Activated naive CD8-positive, alpha-beta T cell treated with anti-CD3 and anti-CD28 coated beads, Interleukin-2, amount 50 U/mL, for 16 hours (primary cell): ENCODE measurements at regions not wholly inside any gene's neighbourhood (a gene's known extent, or its start where the extent isn't known, plus 50 kb on each side); places are given as distances from the start of the nearest gene placed in this dataset.
"Not testable (repeated sequence)": the region's sequence is repeated elsewhere in the genome, so short reads cannot be mapped to it uniquely, and the experiment has no call there.

ENCODE experiments used
- DNase-seq: peaks from one replicate; pipeline ENCODE4 v3.0.0-alpha.2; 2020; ENCODE audit warnings: low read depth, low spot score

DNA sequence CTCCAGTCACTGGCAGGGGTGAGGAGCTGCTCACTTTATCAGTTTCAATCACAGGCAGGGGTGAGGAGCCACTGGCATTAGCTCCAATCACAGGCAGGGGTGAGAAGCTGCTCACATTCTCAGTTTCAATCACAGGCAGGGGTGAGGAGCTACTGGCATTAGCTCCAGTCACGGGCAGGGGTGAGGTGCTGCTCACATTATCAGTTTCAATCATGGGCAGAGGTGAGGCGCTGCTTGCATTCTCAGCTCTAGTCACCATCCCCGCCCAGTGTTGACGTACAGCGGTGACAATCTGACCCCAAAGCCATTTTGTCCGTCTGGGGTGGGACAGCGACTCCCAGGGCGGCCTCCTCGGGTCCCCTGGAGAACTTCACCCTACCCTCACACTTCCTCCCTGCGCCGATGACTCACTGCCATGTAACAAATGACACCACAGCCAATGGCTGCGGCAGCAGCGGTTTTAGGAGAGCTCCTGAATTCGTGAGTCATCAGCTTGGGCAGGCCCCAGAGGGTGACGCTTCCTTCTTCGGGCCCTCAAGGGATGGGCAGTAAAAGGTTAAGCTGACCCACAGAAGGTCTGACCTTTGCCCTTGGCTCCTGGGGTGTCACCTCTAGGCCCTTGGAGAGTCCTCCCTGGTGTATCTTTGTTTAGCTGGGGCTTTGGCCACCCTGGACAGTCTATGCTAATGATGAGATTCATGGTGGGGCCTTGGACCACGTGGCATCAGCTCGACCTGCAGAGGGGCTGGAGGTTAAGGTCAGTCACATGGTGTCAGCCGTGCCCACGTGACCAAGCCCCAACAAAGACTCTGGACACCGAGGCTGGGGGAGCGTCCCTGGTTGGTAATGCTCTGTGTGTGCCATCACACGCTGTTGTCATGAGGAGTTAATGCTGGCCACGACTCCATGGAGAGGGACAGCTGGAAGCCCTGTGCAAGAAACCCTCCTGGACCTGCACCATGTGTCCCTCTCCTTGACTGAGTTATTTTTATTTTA lies 171.7 kb downstream of the C16orf95 start:
- DNase-seq, result no peak

GRCh38 chr16:87146676-87147075 lies 170.5 kb downstream of the C16orf95 start:
- no peak for DNase-seq

GRCh38 chr16:87149051-87149450 lies 168.1 kb downstream of the C16orf95 start:
- no peak for DNase-seq

DNA sequence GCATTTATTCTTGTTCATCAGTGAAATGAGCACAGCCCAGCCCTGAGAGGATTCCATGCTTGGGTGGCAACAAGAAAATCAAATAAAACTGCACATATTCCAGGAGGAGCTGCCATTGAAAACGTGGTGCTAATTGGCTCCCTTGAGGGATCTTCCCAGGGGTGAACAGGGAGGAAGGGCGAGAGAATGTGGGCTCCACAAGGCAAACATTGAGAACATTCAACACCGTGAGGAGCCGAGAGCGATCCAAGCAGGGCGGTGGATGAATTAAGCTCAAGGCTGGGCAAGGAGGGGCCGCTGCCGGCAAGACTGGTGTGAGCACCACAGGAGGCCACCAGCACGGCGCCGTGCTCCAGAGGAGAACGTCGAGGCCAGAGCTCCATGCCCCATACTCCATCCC lies 166.9 kb downstream of the C16orf95 start:
- DNase-seq, result no peak

DNA sequence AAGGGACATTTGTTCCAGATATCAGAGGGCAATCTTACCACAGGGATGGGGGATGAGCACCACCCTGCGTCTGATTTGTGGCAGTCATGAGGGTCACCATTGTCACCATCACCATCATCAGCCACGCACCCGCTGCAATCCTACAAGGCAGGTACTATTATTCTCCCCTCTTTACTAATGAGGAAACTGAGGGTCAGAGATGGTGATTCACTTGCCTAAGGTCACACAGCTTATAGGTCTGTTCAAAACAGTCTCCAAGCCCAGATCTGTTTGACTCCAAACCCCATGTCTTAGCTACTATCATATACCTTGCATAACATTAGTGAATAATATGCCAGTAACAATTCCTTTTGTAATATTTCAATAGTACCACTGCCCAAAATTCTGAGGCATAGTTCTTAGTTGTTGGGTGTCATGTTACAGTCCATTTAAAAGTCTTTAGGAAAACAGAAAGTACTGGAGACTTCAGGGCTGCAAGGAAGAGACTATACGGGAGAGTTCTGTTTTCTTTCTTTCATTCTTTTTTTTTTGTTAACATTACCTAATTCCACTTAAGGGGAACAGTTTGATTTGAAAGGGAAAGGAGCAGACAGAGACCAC lies 166.4 kb downstream of the C16orf95 start:
- DNase-seq, result no peak

- DNase-seq, result no peak
These were observed 164.9 kb downstream of the C16orf95 start for GRCh38 chr16:87152221-87152755.

- no peak for DNase-seq
These were observed 163.9 kb downstream of the C16orf95 start for GRCh38 chr16:87153326-87153725.

- DNase-seq, result not testable (repeated sequence)
These were observed 161.9 kb downstream of the C16orf95 start for GRCh38 chr16:87155315-87155714.

DNA sequence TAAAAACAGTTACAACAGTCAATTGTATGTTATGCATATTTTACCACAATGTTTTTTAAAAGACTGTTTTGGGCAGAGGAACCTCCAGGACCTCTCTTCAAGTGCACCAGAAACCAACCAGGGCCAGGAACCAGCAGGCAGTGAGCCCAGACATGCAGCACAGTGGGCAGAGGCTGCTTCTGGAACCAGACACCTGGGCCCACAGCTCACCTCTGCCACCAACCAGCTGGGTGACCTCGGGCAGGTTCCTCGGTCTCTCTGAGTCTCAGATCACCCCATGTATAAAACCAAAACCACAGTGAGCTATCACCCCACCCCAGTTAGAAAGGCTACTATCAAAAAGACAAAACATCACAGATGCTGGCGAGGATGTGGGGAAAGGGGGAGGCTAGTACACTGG lies 161.0 kb downstream of the C16orf95 start:
- DNase-seq, result no peak

DNA sequence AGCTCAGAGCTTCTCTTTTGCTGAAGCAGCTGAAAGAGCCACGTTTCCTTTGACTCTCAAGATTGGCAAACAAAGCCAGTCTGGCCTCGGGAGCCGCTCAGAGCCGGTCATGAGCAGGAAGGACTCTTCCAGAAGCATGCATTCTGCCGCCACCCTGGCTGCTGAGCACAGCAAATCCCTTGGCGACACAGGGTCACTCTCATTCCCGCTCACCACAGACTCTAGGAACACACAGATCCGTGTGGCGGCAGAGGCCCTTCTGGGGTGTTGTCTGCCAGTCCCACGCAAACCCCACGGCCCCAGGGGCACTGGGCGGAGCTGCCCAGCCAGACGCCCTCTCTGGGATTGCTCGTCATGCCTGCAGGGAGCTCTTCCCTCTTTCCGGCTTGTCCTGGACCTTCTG lies 157.0 kb downstream of the C16orf95 start:
- DNase-seq, result no peak

DNA sequence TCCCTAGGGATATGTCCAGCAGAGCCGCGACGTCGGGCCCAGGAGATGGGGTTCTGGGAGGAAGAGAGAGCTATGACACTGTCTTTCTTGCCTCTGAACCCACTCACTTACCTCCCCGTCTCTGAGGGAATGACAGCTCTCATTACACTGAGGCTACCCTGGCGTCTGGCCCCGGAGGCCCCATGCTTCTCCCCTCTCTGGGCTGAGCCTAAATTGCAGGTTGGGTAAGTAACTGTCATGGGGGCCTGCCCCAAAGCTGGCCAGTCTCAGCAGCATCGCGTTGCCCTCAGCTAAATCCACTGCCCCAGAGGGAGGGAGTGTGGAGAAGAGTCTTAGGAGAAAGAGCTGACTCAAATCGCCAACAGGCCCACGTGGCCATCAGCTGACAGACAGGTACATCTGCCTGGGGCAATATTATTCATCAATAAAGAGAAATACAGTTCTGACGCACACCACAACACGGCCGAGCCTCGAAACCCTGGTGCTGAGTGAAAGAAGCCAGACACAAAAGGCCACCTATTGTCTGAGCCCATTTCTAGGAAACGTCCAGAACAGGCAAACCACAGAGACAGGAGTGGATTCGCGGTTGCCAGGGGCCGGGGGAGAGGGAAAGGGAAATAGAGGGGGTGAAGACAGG lies 156.4 kb downstream of the C16orf95 start:
- no peak for DNase-seq

- not testable (repeated sequence) for DNase-seq
These were observed 155.8 kb downstream of the C16orf95 start for GRCh38 chr16:87161410-87161809.

DNA sequence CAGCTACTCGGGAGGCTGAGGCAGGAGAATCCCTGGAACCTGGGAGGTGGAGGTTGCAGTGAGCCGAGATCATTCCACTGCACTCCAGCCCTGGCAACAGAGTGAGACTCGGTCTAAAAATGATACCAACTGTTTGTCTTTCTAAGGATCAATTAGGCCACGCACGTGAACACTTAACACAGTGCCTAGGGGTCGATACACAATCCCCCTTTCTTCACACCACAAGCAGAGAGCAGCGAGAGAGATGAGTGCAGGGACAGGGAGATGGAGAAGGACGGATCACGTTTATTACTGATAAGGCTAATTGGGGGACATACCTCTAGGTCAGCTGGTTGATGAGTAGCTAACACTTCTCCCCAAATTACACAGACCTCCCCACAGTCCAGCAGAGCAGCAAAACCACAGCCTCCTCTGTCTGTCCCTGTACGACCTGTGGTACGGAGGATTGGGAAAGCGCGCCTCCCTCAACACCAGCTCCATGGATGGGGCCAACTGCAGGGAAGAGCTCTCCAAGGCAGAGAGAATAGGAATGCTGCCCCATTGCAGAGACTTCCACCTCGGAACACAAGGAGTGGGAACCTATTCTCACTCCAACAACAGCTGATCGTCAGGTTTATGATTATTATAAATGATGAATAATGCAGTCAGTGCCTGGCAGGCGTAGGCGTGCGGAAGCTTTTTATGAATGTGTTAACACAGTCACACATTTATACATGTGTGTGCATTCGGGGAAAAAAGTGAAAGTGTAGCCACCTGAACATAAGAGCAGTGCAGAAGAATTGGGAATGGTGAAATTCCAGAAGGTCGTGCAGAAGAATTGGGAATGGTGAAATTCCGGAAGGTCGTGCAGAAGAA lies 155.1 kb downstream of the C16orf95 start:
- no peak for DNase-seq

DNA sequence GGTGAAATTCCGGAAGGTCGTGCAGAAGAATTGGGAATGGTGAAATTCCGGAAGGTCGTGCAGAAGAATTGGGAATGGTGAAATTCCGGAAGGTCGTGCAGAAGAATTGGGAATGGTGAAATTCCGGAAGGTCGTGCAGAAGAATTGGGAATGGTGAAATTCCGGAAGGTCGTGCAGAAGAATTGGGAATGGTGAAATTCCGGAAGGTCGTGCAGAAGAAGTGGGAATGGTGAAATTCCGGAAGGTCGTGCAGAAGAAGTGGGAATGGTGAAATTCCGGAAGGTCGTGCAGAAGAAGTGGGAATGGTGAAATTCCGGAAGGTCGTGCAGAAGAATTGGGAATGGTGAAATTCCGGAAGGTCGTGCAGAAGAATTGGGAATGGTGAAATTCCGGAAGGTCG lies 154.4 kb downstream of the C16orf95 start:
- not testable (repeated sequence) for DNase-seq

- DNase-seq, result no peak
These were observed 153.6 kb downstream of the C16orf95 start for GRCh38 chr16:87163637-87164036.

- no peak for DNase-seq
These were observed 152.0 kb downstream of the C16orf95 start for GRCh38 chr16:87165151-87165550.

- DNase-seq, result no peak
These were observed 151.3 kb downstream of the C16orf95 start for GRCh38 chr16:87165885-87166284.

DNA sequence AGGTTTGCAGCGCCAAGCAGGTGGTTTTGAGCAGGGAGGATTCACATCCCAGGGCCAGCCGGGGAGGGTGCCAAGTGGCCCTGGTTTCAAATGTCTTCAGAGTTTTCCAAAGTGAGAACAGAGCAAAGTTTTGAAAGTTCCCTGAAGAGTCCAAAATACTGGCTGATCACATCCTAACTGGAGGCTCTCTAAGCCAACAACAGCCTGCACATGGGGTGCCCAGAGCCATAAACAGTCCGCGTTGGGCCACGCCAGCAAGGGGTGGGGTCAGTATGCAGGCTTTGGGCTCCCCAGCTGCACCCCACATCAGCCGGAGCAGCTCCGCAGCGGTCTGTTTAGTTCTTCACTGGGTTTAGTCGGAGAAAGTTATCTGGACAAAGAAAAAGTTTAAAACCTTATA lies 150.9 kb downstream of the C16orf95 start:
- no peak for DNase-seq

GRCh38 chr16:87166934-87167333 lies 150.3 kb downstream of the C16orf95 start:
- DNase-seq, result no peak

GRCh38 chr16:87169509-87169995 lies 147.6 kb downstream of the C16orf95 start:
- DNase-seq, result no peak

DNA sequence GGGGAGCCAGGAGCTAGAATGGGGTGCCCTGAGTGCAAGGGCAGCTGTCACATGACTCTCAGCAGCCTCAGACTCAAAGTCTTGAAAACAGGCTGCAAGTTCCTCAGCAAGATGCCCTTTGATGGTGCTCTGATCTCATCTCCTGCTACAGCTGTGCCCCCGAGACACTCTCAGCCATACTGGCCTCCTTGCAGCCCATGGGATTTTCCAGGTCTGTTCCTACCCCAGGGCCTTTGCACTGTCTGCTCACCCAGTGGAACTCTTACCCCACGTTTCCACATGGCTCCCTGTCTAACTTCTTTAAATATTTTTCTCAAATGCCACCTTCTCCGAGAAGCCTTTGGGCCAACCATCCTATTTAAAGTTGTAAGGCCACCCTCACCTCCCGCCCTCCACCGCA lies 146.9 kb downstream of the C16orf95 start:
- DNase-seq, result no peak
